ENCODE measurements at regions not wholly inside any gene's neighbourhood (a gene's known extent, or its start where the extent isn't known, plus 50 kb on each side); places are given as distances from the start of the nearest gene placed in this dataset.

GRCh38 chr3:27656790-27657189 is 65.3 kb downstream of the EOMES start:
- TF ChIP-seq, protein P1, sequence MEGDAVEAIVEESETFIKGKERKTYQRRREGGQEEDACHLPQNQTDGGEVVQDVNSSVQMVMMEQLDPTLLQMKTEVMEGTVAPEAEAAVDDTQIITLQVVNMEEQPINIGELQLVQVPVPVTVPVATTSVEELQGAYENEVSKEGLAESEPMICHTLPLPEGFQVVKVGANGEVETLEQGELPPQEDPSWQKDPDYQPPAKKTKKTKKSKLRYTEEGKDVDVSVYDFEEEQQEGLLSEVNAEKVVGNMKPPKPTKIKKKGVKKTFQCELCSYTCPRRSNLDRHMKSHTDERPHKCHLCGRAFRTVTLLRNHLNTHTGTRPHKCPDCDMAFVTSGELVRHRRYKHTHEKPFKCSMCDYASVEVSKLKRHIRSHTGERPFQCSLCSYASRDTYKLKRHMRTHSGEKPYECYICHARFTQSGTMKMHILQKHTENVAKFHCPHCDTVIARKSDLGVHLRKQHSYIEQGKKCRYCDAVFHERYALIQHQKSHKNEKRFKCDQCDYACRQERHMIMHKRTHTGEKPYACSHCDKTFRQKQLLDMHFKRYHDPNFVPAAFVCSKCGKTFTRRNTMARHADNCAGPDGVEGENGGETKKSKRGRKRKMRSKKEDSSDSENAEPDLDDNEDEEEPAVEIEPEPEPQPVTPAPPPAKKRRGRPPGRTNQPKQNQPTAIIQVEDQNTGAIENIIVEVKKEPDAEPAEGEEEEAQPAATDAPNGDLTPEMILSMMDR (IDR thresholded peaks at IDR 0.05), result no peak
- no peak for TF ChIP-seq POLR2A (IDR thresholded peaks at IDR 0.05)
